DOHH2 (cell line): ENCODE measurements at regions not wholly inside any gene's neighbourhood (a gene's known extent, or its start where the extent isn't known, plus 50 kb on each side); places are given as distances from the start of the nearest gene placed in this dataset.

ENCODE experiments used
- H3F3A ChIP-seq: fragments of 200-600 bp; sonication (generic), shearing (Covaris generic); 2 replicates; pipeline ENCODE4 v1.6.0; 2016; ENCODE audit warnings: antibody characterized with exemption, mild to moderate bottlenecking; ENCODE audit not compliant: control insufficient read depth, insufficient read depth
- H3K27ac ChIP-seq: fragments of 200-600 bp; sonication (generic); 2 replicates; pipeline ENCODE4 v1.5.1; 2014; ENCODE audit warnings: low read depth, mild to moderate bottlenecking, low read length, moderate library complexity
- H3K27me3 ChIP-seq: fragments of 200-600 bp; sonication (generic); 2 replicates; pipeline ENCODE4 v1.6.1; 2014; ENCODE audit warnings: mild to moderate bottlenecking, low read length, mixed read lengths; ENCODE audit not compliant: control insufficient read depth
- H3K36me3 ChIP-seq: fragments of 200-600 bp; sonication (generic); 2 replicates; pipeline ENCODE4 v1.6.1; 2014; ENCODE audit warnings: mild to moderate bottlenecking, low read length, moderate library complexity, mixed read lengths; ENCODE audit not compliant: control insufficient read depth
- H3K4me1 ChIP-seq: fragments of 200-600 bp; sonication (generic); 2 replicates; pipeline ENCODE4 v1.6.1; 2014; ENCODE audit warnings: mild to moderate bottlenecking, low read length, mixed read lengths; ENCODE audit not compliant: control insufficient read depth
- H3K4me2 ChIP-seq: fragments of 200-600 bp; sonication (generic); 2 replicates; pipeline ENCODE4 v1.6.0; 2014; ENCODE audit warnings: mild to moderate bottlenecking, low read length, moderate library complexity
- H3K4me3 ChIP-seq: fragments of 200-600 bp; sonication (generic); 2 replicates; pipeline ENCODE4 v1.5.1; 2014; ENCODE audit warnings: mild to moderate bottlenecking, low read length, mixed read lengths
- H3K79me2 ChIP-seq: fragments of 200-600 bp; sonication (generic); 2 replicates; pipeline ENCODE4 v1.6.1; 2014; ENCODE audit warnings: mild to moderate bottlenecking, low read length, mixed read lengths; ENCODE audit not compliant: control insufficient read depth
- H3K9me2 ChIP-seq: fragments of 200-600 bp; sonication (generic); replicated peaks from 2 replicates; pipeline ENCODE4 v1.6.1; 2014; ENCODE audit warnings: mild to moderate bottlenecking, low read length, mixed read lengths; ENCODE audit not compliant: control insufficient read depth
- H3K9me3 ChIP-seq: fragments of 200-600 bp; sonication (generic); 2 replicates; pipeline ENCODE4 v1.6.1; 2014; ENCODE audit warnings: antibody characterized with exemption, low read length, mixed read lengths; ENCODE audit not compliant: control insufficient read depth, insufficient read depth
- H4K20me1 ChIP-seq: fragments of 200-600 bp; sonication (generic); 2 replicates; pipeline ENCODE4 v1.6.0; 2014; ENCODE audit warnings: low read depth, mild to moderate bottlenecking, antibody characterized with exemption, low read length, moderate library complexity; ENCODE audit not compliant: control insufficient read depth, insufficient read depth
- CTCF ChIP-seq: fragments of 200-600 bp; sonication (generic); IDR thresholded peaks from one replicate; pipeline ENCODE4 v1.5.1; 2014; ENCODE audit warnings: antibody characterized with exemption, mild to moderate bottlenecking, low read depth, low read length; ENCODE audit not compliant: poor library complexity, severe bottlenecking
- EZH2phosphoT487 ChIP-seq: fragments of 200-600 bp; sonication (generic); IDR thresholded peaks from 2 replicates; pipeline ENCODE4 v1.6.1; 2017; ENCODE audit warnings: borderline replicate concordance, mild to moderate bottlenecking, antibody characterized with exemption, low read length, moderate library complexity, mixed read lengths

GRCh38 chr18:21934766-21935015 is 194.1 kb downstream of the MIB1 start:
- H3K4me1 ChIP-seq: no peaks in the 10 kb centered on the region
- H3K79me2 ChIP-seq: no peaks in the 10 kb centered on the region
- no peaks in the 10 kb centered on the region for H3K9me3 ChIP-seq
- H4K20me1 ChIP-seq: no peaks in the 10 kb centered on the region
- no peak overlapping the region for H3K4me2 ChIP-seq
- no peaks in the 10 kb centered on the region for H3F3A ChIP-seq
- no peaks in the 10 kb centered on the region for H3K9me2 ChIP-seq
- no peaks in the 10 kb centered on the region for H3K27me3 ChIP-seq
- no peak overlapping the region for H3K4me3 ChIP-seq
- no peaks in the 10 kb centered on the region for H3K36me3 ChIP-seq
- no peak overlapping the region for H3K27ac ChIP-seq
- TF ChIP-seq CTCF (no peak), EZH2phosphoT487 (no peak)

- H3K27ac ChIP-seq: no peak overlapping the region
- no peaks in the 10 kb centered on the region for H3K27me3 ChIP-seq
These were observed 202.9 kb downstream of the MIB1 start for GRCh38 chr18:21943456-21943855.

GRCh38 chr18:21949326-21950015 is 208.9 kb downstream of the MIB1 start:
- H3K27me3 ChIP-seq: no peaks in the 10 kb centered on the region
- H4K20me1 ChIP-seq: no peaks in the 10 kb centered on the region
- no peak overlapping the region for H3K27ac ChIP-seq
- no peaks in the 10 kb centered on the region for H3K36me3 ChIP-seq
- H3K4me2 ChIP-seq: no peak overlapping the region
- H3K4me1 ChIP-seq: no peaks in the 10 kb centered on the region
- TF ChIP-seq CTCF (no peak), EZH2phosphoT487 (no peak)
- no peaks in the 10 kb centered on the region for H3K9me3 ChIP-seq
- H3K4me3 ChIP-seq: no peak overlapping the region
- no peaks in the 10 kb centered on the region for H3F3A ChIP-seq
- H3K9me2 ChIP-seq: no peaks in the 10 kb centered on the region
- H3K79me2 ChIP-seq: no peaks in the 10 kb centered on the region

More at GRCh38 chr18:21943456-21943855, 202.9 kb downstream of the MIB1 start:
- Histone ChIP-seq H3F3A (no peaks in the 10 kb centered on the region), H3K4me3 (no peak overlapping the region), H3K36me3 (no peaks in the 10 kb centered on the region), H3K4me2 (no peak overlapping the region), H3K4me1 (no peaks in the 10 kb centered on the region), H3K9me2 (no peaks in the 10 kb centered on the region), H3K79me2 (no peaks in the 10 kb centered on the region), H3K9me3 (no peaks in the 10 kb centered on the region), H4K20me1 (no peaks in the 10 kb centered on the region)
- TF ChIP-seq CTCF (no peak), EZH2phosphoT487 (no peak)
